C1 segment of cervical spinal cord (tissue), 14 donors: ENCODE measurements at regions not wholly inside any gene's neighbourhood (a gene's known extent, or its start where the extent isn't known, plus 50 kb on each side); places are given as distances from the start of the nearest gene placed in this dataset.

Source experiments
- DNase-seq, 14 donors: peaks; one replicate each; lab custom pipeline; 2025; lab: John Stamatoyannopoulos, UW

- DNase-seq = no peak
Measured at GRCh38 chr9:71589612-71590011, 178.7 kb downstream of the CEMIP2 start.

DNA sequence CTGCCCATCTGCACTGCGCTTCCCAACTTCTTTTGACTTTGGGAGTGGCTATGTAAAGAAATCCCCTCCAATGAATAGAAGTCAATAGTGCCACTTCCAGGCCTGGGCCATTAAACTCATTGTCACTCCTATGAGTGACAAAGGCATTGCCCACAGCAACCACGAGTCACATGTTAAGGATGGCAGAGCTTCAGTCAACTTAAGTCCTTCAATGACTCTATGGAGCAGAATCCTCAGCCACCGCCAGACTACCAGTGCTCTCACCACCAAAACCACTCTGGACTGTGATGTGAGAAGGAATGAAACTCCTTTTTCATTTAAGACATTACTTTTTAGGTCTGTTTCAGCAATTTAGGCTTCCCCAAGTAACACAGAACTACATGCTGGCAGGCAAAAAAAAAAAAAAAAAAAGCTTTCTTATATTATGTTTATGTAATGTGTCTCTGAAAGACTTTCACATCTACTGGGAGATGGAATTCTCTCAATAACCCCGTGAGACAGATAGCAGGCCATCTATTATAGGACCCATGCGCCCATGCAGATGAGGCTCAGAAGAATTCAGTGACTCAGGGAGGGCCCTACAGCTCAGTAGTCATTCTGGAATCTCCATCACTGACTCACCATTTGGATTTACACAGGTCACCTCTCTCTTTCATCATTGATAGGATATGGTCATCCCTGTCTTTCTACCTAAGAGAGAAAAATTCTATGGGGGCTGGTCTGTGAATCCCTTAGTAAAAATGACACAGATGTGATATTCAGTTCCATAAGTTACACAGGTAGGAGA lies 180.5 kb downstream of the CEMIP2 start:
- no peak for DNase-seq

DNA sequence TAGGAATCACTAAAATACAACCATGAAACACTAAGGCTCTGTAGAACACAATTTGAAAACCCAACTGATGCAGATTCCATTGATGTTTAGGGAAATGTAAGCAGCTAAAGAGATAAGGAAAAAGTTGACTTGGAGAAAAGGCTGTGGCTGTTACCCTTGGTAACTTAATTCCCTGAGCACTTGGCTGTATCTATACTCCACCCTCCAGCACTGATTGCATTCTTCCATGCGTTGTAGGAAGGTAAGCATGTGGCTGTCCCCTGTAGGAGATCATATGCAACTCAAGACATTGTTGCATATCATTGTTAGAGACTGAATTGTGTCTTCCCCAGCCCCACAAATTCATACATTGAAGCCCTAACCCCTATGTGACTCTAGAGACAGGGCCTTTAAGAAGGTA lies 184.5 kb downstream of the CEMIP2 start:
- DNase-seq = no peak

- no peak for DNase-seq
Measured at GRCh38 chr9:71582347-71582746, 186.0 kb downstream of the CEMIP2 start.

DNA sequence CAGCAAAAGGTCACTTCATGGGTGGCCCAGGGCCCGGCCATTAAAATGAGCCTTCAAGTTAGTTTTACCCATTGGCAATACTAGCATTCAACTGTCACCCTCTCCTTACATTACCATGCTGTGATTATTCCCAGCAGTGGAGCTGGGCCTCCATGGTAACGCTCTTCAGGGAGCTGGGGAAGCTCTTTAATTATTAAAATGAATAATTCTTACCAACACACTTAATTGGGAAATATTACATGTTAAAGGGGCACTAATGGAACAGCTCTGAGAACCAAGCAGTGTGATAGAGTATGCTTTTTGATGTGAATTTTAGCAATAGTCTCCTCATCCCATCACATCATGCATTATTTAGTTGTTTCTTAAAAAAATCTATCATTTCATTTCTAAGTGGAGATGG lies 187.2 kb downstream of the CEMIP2 start:
- DNase-seq = no peak

DNA sequence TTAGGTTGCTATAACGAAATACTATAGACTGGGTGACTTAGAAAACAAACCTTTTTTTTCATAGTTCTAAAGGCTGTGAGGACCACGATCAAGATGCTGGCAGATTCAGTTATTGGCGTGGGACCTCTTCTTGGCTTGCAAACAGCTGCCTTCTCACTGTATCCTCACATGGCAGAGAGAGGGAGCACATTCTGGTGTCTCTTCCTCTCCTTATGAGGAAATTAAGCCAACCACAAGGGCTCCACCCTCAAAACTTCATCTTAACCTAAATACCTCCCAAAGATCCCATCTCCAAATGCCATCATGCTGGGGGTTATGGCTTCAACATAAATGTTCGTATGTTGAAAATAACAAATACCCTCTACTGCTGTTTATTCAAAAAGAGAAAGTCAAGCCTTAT lies 197.1 kb downstream of the CEMIP2 start:
- no peak for DNase-seq

GRCh38 chr9:71567890-71568289 lies 200.4 kb downstream of the CEMIP2 start:
- DNase-seq = no peak

- no peak for DNase-seq
Measured at GRCh38 chr9:71562140-71562539, 206.2 kb downstream of the CEMIP2 start.

DNA sequence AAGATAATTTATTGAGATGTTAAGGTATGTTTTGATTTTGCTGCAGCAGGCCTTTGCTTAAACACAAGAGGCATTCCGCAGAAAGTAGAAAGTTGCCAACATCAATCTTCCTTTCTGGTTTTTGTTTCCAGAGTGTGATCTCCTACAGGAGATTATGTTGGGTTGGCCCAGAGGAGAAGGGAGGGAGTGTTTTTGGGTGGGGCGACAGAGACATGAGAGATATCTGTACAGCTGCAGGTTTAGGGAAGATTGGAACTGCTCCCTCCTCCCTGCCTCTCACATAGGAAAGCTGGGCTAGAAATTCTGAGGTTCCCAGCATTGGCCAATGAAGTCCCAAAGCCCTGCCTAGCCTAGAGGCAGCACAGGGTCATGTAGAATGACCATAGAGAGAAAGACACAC lies 211.0 kb downstream of the CEMIP2 start:
- no peak for DNase-seq

DNA sequence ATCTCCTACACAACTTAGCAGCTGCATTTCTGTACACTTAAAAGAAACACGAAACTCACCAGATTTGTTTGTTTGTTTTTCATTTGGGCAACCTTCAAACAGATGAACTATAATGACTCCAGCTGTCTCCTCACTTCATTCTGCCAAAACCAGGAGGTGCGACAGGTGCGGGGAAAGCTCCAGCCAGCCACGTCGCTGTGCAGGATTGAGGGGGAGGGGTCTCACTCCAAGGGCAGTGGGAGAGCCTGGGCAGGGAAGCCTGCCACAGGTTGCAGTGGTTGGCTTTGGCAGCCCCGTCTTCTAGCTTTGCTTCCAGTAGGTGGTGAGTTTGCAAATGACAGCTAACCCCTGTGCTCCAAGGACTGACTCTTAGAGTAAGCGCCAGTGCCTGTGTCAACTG lies 215.8 kb downstream of the CEMIP2 start:
- peak in 1 of 14 donors; percentile 7 for DNase-seq

DNA sequence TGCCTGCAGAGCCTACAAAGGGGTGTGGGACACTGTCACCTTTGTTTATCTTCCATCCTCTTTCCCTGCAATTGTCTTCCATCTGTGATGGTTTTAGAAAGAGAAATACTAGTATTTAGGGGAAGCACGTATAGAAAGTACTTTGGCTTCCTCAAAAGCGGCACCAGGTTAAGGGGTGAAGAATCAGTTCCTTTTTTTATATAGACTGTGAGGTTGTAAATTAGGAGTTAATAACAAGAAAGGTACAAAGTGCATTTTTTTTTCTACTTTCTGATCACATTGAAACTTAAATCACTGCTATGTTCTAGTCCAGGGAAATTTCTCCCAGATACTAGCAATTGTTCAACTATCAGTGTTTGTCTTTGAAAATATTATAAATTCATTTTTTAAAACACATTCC lies 219.3 kb downstream of the CEMIP2 start:
- no peak for DNase-seq

DNA sequence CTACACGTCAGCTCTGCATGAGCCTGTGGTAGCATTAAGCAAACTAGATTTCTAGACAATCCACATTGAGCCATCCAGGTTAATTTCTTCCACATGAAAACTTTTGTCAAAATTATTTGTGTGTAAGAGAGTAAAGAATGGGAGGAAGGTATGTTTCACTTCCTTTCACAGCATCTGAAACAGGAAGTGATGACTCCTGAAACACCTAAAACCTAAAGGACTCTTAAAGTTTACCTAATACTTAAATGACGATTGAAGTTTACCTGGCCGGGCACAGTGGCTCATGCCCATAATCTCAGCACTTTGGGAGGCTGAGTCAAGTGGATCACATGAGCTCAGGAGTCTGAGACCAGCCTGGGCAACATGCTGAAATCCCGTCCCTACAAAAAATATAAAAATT lies 223.8 kb downstream of the CEMIP2 start:
- DNase-seq = no peak

- DNase-seq = no peak
Measured at GRCh38 chr9:71541436-71541835, 226.9 kb downstream of the CEMIP2 start.

GRCh38 chr9:71524996-71525580 lies 243.2 kb downstream of the CEMIP2 start:
- no peak for DNase-seq

DNA sequence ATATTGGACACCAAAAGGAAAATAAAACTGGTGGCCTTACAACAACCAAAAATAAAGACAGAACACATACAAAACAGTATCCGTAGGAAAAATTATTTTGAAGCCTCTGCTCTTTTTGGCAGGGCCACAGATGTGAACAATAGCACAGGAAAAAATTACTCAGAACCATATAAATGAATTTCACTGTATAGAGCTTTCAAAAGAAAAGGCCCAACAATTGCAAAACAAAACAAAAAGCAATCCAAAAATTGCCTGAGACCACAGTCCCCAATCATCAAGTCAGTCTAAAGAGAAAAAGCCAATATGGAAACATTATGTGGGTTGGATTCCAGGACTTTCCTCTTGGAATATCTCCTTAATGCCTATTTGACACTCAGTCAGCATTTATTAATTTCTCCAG lies 243.8 kb downstream of the CEMIP2 start:
- no peak for DNase-seq

- no peak for DNase-seq
Measured at GRCh38 chr9:71521132-71521531, 247.2 kb downstream of the CEMIP2 start.

DNA sequence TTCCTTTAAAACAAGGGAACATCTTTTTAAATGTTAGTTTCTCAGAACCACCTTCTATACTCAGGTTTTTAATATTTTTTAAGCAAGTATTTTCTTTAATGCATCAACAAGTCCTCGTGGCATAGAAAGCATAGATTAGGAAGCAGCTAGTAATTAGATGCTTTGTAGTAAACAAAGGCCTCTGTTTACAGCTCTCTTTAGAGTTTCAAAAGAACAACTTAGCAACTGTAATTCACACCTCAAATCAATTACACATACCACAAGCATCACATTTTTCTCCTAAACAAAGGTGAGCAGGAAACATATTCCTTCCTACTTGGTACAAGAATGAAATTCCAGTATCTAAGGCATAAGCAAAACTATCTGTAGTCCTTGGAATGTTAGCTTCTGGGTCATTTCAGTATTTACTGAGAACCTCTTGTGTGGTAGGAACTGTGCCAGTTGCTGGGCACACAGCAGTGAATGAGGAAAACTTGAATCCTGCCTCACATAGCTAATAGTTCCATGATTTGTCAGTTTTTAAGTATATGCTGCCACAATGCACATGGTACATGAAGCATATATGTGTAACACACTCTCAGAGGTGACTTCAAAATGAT lies 249.1 kb downstream of the CEMIP2 start:
- no peak for DNase-seq

- no peak for DNase-seq
Measured at GRCh38 chr9:71518045-71518827, 250.1 kb downstream of the CEMIP2 start.

- DNase-seq = no peak
Measured at GRCh38 chr9:71515626-71516025, 252.7 kb downstream of the CEMIP2 start.

DNA sequence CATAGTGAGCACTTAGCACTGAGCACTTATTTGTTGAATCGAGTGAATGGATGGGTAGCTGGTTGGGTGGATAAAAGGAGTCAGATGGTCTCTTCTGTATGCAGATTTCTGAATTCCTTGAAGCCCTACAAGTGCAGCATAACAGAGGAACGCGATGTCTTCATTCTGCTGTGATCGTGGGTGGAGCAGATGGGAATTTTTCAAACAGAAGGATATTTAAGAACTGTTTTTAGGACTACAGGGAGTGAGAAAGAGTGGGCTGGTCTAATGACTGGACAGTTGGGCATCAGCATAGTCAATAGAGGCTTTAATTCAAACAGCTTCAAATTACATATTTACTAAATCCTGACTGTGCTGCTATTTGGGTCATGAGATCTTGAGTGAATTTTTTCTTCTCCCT lies 253.2 kb downstream of the CEMIP2 start:
- DNase-seq = no peak

GRCh38 chr9:71514344-71514975 lies 253.9 kb downstream of the CEMIP2 start:
- DNase-seq = no peak

DNA sequence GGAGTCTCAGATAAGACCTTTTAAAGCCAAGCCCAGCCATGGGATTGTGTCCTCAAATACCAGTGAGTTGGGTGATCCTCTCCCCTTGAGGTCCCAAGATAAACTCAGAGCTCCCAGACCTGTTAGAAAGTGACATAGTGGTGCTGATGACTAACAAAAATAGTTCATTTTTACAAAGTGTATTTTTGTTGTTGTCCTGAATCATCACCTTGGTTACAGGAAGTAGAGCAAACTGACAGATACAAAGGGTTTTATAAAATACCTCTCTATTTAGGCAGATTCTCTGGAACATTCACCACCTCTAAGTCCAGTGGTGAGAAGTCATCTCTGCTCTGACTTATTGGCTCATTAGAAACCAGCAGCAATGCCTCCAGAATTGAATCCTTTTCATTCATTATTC lies 259.3 kb downstream of the CEMIP2 start:
- DNase-seq = no peak
